ENCODE measurements at regions not wholly inside any gene's neighbourhood (a gene's known extent, or its start where the extent isn't known, plus 50 kb on each side); places are given as distances from the start of the nearest gene placed in this dataset.

- no peak for TF ChIP-seq CTCF (IDR thresholded peaks at IDR 0.05; ENCODE audit: insufficient read depth, low read length)
- no peak for TF ChIP-seq GABPA (IDR thresholded peaks at IDR 0.05; ENCODE audit: low read depth)
- no peak for TF ChIP-seq POLR2AphosphoS5 (IDR thresholded peaks at IDR 0.05; ENCODE audit: low read depth)
- TF ChIP-seq SPI1 (IDR thresholded peaks at IDR 0.05; ENCODE audit: borderline replicate concordance, low read depth) = no peak
Measured at GRCh38 chr1:232147215-232147614, 482.7 kb downstream of the SIPA1L2 start.
